Ovary (tissue), 3 donors: ENCODE measurements at regions not wholly inside any gene's neighbourhood (a gene's known extent, or its start where the extent isn't known, plus 50 kb on each side); places are given as distances from the start of the nearest gene placed in this dataset.

Experiments
- EP300 ChIP-seq: sonication (generic); formaldehyde crosslinking; IDR thresholded peaks from one replicate; pipeline ENCODE4 v1.6.1; 2017; ENCODE audit warnings: antibody characterized with exemption
- TF ChIP-seq, protein P1 (sequence below), 3 donors: fragments of 450-650 bp in 2 of 3; fragments of 200-600 bp in 1 of 3; IDR thresholded peaks; one replicate each; pipeline versions ENCODE4 v1.5.1 to v1.8.0; 2016 to 2022; ENCODE audit warnings: antibody characterized with exemption in 3 of 3, mild to moderate bottlenecking in 1 of 3
- donor health status: DM: no; HTN: no; CAD: no.

DNA sequence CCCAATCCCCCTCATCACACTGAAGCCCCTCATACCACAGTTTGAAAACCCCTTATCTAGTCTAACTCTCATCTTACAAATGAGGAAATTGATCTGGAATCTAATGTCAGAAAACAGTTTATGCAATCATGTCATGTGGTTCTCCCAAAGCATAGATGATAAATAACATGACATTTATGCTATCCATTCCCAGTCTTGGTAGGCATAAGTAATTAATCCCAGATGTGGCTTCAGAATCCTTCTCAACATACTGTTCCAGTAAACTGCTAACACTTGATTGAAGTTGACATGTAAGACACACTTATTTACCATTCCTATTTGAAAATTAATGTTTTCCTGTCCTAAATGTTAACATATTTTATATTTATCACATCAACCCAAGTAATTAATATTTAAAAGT, 168.7 kb downstream of the GALC start:
- TF ChIP-seq, protein P1, sequence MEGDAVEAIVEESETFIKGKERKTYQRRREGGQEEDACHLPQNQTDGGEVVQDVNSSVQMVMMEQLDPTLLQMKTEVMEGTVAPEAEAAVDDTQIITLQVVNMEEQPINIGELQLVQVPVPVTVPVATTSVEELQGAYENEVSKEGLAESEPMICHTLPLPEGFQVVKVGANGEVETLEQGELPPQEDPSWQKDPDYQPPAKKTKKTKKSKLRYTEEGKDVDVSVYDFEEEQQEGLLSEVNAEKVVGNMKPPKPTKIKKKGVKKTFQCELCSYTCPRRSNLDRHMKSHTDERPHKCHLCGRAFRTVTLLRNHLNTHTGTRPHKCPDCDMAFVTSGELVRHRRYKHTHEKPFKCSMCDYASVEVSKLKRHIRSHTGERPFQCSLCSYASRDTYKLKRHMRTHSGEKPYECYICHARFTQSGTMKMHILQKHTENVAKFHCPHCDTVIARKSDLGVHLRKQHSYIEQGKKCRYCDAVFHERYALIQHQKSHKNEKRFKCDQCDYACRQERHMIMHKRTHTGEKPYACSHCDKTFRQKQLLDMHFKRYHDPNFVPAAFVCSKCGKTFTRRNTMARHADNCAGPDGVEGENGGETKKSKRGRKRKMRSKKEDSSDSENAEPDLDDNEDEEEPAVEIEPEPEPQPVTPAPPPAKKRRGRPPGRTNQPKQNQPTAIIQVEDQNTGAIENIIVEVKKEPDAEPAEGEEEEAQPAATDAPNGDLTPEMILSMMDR (IDR thresholded peaks at IDR 0.05): no peak
- no peak for TF ChIP-seq EP300
